Mesodermal cell (in vitro differentiated cells): ENCODE measurements at regions not wholly inside any gene's neighbourhood (a gene's known extent, or its start where the extent isn't known, plus 50 kb on each side); places are given as distances from the start of the nearest gene placed in this dataset.

Source experiments
- H3K27ac ChIP-seq: 2 replicates; pipeline ENCODE4 v1.7.0; 2013; ENCODE audit warnings: mild to moderate bottlenecking, low read depth, low read length, moderate library complexity; ENCODE audit not compliant: severe bottlenecking
- H3K36me3 ChIP-seq: 2 replicates; pipeline ENCODE4 v1.7.1; 2013; ENCODE audit warnings: mild to moderate bottlenecking, low read length, moderate library complexity; ENCODE audit not compliant: control insufficient read depth, insufficient read depth
- H3K4me1 ChIP-seq: one replicate; pipeline ENCODE4 v1.7.1; 2013; ENCODE audit warnings: mild to moderate bottlenecking, low read length; ENCODE audit not compliant: insufficient read depth, control insufficient read depth, poor library complexity, severe bottlenecking
- H3K4me3 ChIP-seq: 2 replicates; pipeline ENCODE4 v1.7.0; 2013; ENCODE audit warnings: low read length, control low read depth, mild to moderate bottlenecking; ENCODE audit not compliant: insufficient read depth, poor library complexity, severe bottlenecking; ENCODE audit errors: extremely low read depth
- H3K9me3 ChIP-seq: 2 replicates; pipeline ENCODE4 v1.7.1; 2013; ENCODE audit warnings: mild to moderate bottlenecking, low read length, moderate library complexity; ENCODE audit not compliant: control insufficient read depth
- whole genome bisulfite sequencing, 2 experiments: methylation state at CpG; one replicate each; pipeline ENCODE4 v1.1.5; 2013; ENCODE audit warnings: missing lambda C conversion rate in 2 of 2; ENCODE audit not compliant: insufficient coverage in 2 of 2; 5-methylcytosine and 5-hydroxymethylcytosine counted together

GRCh38 chr16:47787696-47788095 lies 326.6 kb downstream of the PHKB start:
- H3K27ac ChIP-seq = no peak overlapping the region
- WGBS, 2 experiments = 25% methylated on average over 2 of the region's 3 CpGs; no CpG with 5 or more reads in 1 of the 2 experiments
- H3K36me3 ChIP-seq = no peaks in the 10 kb centered on the region
- H3K9me3 ChIP-seq = peaks cover 14% of the 10 kb centered on the region
- H3K4me1 ChIP-seq = no peaks in the 10 kb centered on the region
- H3K4me3 ChIP-seq = no peak overlapping the region

GRCh38 chr16:47781673-47782072 lies 320.5 kb downstream of the PHKB start:
- H3K4me1 ChIP-seq = peaks cover 7% of the 10 kb centered on the region
- H3K9me3 ChIP-seq = no peaks in the 10 kb centered on the region
- no peaks in the 10 kb centered on the region for H3K36me3 ChIP-seq
- 86 to 100% methylated on average over 2 to 5 of the region's 5 CpGs for WGBS, 2 experiments
- no peak overlapping the region for H3K4me3 ChIP-seq
- no peak overlapping the region for H3K27ac ChIP-seq

- no peaks in the 10 kb centered on the region for H3K9me3 ChIP-seq
- no peak overlapping the region for H3K4me3 ChIP-seq
- no peaks in the 10 kb centered on the region for H3K36me3 ChIP-seq
- 90 to 95% methylated on average over 3 to 4 of the region's 8 CpGs for WGBS, 2 experiments
- H3K4me1 ChIP-seq = peaks cover 7% of the 10 kb centered on the region
- H3K27ac ChIP-seq = no peak overlapping the region
Observed at GRCh38 chr16:47780213-47780875, 319.2 kb downstream of the PHKB start.

GRCh38 chr16:47779201-47780016 lies 318.3 kb downstream of the PHKB start:
- no peaks in the 10 kb centered on the region for H3K9me3 ChIP-seq
- H3K36me3 ChIP-seq = no peaks in the 10 kb centered on the region
- peak overlapping the region; percentile 39 for H3K27ac ChIP-seq
- no peak overlapping the region for H3K4me3 ChIP-seq
- peaks cover 7% of the 10 kb centered on the region for H3K4me1 ChIP-seq
- 0 to 61% methylated on average over 1 to 6 of the region's 7 CpGs for WGBS, 2 experiments

GRCh38 chr16:47778106-47778801 lies 317.1 kb downstream of the PHKB start:
- no peaks in the 10 kb centered on the region for H3K9me3 ChIP-seq
- WGBS, 2 experiments = 89 to 90% methylated on average over 2 to 3 of the region's 6 CpGs
- no peaks in the 10 kb centered on the region for H3K36me3 ChIP-seq
- H3K4me1 ChIP-seq = peaks cover 7% of the 10 kb centered on the region
- H3K4me3 ChIP-seq = no peak overlapping the region
- no peak overlapping the region for H3K27ac ChIP-seq

GRCh38 chr16:47777220-47777619 lies 316.1 kb downstream of the PHKB start:
- Histone ChIP-seq H3K4me3 (no peak overlapping the region), H3K36me3 (no peaks in the 10 kb centered on the region), H3K27ac (no peak overlapping the region), H3K9me3 (no peaks in the 10 kb centered on the region), H3K4me1 (peaks cover 7% of the 10 kb centered on the region)

- H3K9me3 ChIP-seq = no peaks in the 10 kb centered on the region
- H3K27ac ChIP-seq = no peak overlapping the region
- WGBS, 2 experiments = 100% methylated on average over 1 of the region's 1 CpG; no CpG with 5 or more reads in 1 of the 2 experiments
- H3K4me1 ChIP-seq = peaks cover 5% of the 10 kb centered on the region
- H3K36me3 ChIP-seq = no peaks in the 10 kb centered on the region
- no peak overlapping the region for H3K4me3 ChIP-seq
Observed at GRCh38 chr16:47774661-47775060, 313.5 kb downstream of the PHKB start.

- H3K4me3 ChIP-seq = no peak overlapping the region
- H3K9me3 ChIP-seq = no peaks in the 10 kb centered on the region
- no peak overlapping the region for H3K27ac ChIP-seq
- no peaks in the 10 kb centered on the region for H3K4me1 ChIP-seq
- 67% methylated on average over 1 of the region's 1 CpG; no CpG with 5 or more reads in 1 of the 2 experiments for WGBS, 2 experiments
- H3K36me3 ChIP-seq = no peaks in the 10 kb centered on the region
Observed at GRCh38 chr16:47753659-47754058, 292.5 kb downstream of the PHKB start.
